Progenitor cell of endocrine pancreas (in vitro differentiated cells): ENCODE measurements at regions not wholly inside any gene's neighbourhood (a gene's known extent, or its start where the extent isn't known, plus 50 kb on each side); places are given as distances from the start of the nearest gene placed in this dataset.
"Not testable (repeated sequence)": the region's sequence is repeated elsewhere in the genome, so short reads cannot be mapped to it uniquely, and the experiment has no call there.

ENCODE experiments used
- DNase-seq: peaks from one replicate; pipeline ENCODE4 v3.0.0; 2021; ENCODE audit warnings: low spot score; ENCODE audit not compliant: unreplicated experiment
- H3K27ac Mint-ChIP-seq: 2 replicates; pipeline ENCODE4 v1.8.0; 2021; ENCODE audit warnings: mild to moderate bottlenecking, moderate library complexity, mixed read lengths
- H3K27me3 Mint-ChIP-seq: 2 replicates; pipeline ENCODE4 v1.8.0; 2021; ENCODE audit warnings: mixed read lengths
- H3K36me3 Mint-ChIP-seq: 2 replicates; pipeline ENCODE4 v1.8.0; 2022; ENCODE audit warnings: mixed read lengths; ENCODE audit not compliant: insufficient read depth
- H3K4me1 Mint-ChIP-seq: 2 replicates; pipeline ENCODE4 v1.8.0; 2021; ENCODE audit warnings: low read depth, mixed read lengths
- H3K4me3 Mint-ChIP-seq: 2 replicates; pipeline ENCODE4 v1.8.0; 2021; ENCODE audit warnings: low read depth, mild to moderate bottlenecking, moderate library complexity, mixed read lengths
- H3K9me3 Mint-ChIP-seq: 2 replicates; pipeline ENCODE4 v1.8.0; 2021; ENCODE audit warnings: low read depth, mixed read lengths
- CTCF ChIP-seq: fragments of 200-600 bp; sonication (generic); IDR thresholded peaks from one replicate; pipeline ENCODE4 v1.5.0; 2021; ENCODE audit warnings: antibody characterized with exemption, mild to moderate bottlenecking; ENCODE audit not compliant: unreplicated experiment

DNA sequence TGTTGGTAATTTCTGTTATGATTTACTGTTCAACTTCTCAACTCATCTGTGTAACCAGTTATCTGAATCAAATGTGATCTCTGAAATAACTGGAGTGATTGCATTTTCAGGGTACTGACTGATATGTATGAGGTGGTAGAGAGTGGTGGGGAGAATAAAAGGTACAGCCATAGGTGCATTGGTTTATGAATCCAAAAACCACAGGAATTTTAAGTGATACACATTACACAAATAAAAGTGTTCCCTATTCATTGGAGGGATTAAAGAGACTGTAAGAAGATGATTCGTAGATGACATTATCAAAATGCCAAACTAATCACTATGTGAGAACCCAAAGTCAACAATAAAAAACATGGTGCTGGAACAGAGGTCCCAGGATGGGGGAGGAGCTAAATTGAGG lies 158.7 kb upstream of the RSPO3 start:
- Mint-ChIP-seq H3K36me3 (no peaks in the 10 kb centered on the region), H3K27ac (peak overlapping the region; percentile 37), H3K4me3 (no peak overlapping the region), H3K27me3 (peaks cover 14% of the 10 kb centered on the region), H3K9me3 (no peaks in the 10 kb centered on the region), H3K4me1 (peaks cover 39% of the 10 kb centered on the region)
- TF ChIP-seq CTCF = no peak
- DNase-seq = no peak

DNA sequence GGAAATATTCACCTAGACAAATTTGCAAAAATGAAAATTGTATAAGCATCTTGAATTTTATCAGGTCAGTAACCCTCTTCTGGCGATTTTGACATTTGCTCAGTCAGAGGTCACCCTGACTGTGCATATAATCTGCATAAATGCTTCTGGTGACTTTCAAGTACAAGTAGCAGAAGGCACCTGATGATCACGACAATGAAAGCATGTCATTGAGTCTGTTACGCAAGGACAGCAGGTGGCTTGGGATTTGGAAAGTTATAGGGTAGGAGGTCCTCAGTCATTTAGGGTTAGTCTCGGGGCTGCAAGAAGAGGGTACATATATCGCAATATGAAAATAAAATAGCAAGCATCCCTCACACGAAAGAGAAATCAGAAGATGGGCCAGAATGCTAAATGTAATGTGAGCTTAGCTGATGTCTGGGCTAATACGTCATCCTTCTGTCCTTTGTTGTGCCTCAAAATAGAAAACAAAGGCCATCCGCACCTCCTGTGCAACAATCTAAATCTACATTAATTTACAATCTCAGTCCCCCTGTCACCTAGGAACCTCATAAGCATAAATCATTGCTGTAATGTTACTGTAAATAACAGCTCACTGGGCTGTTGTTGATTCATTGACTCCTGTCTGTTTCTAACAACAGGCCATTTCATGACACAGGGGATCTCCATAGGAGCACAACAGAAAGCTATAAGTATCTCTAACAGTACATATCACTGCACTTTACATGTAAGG lies 155.2 kb upstream of the RSPO3 start:
- Mint-ChIP-seq H3K27ac (no peak overlapping the region), H3K4me1 (peaks cover 20% of the 10 kb centered on the region), H3K36me3 (no peaks in the 10 kb centered on the region), H3K9me3 (no peaks in the 10 kb centered on the region), H3K4me3 (no peak overlapping the region), H3K27me3 (peaks cover 36% of the 10 kb centered on the region)
- no peak for TF ChIP-seq CTCF
- no peak for DNase-seq

DNA sequence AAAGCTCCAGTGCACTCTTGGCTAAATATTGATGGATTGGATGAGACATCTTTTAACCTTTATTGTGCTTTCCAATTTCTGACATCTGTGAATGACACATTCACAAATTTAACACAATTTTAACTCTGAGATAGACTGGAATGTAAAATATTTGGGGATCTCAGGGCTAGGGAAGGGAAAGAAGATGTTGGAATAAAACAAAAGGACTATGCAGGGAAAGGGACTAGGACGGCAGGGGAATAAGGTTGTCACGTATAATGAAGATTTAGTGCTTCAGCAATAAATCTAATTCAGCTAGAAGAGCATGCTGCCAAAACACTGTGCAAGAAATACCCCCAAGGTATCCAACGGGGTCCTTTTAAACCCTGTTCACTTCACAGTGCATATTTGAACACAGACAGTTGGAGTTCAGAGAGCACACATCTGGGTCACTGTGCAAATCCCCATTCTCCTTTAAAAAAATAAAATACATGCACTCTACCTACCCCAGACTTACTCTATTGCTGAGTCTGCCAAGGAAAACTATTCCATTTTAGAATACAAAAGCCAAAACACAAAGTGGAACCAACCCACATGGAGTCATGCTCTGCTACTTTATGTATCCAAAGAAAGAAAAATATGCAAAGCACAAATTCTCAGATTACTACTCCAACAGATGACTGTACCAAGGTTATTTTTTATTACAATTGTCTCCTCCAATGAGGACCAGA lies 151.0 kb upstream of the RSPO3 start:
- H3K27me3 Mint-ChIP-seq = peaks cover 39% of the 10 kb centered on the region
- no peaks in the 10 kb centered on the region for H3K9me3 Mint-ChIP-seq
- no peak for TF ChIP-seq CTCF
- H3K4me1 Mint-ChIP-seq = peaks cover 5% of the 10 kb centered on the region
- no peak for DNase-seq
- no peak overlapping the region for H3K4me3 Mint-ChIP-seq
- no peaks in the 10 kb centered on the region for H3K36me3 Mint-ChIP-seq
- no peak overlapping the region for H3K27ac Mint-ChIP-seq

DNA sequence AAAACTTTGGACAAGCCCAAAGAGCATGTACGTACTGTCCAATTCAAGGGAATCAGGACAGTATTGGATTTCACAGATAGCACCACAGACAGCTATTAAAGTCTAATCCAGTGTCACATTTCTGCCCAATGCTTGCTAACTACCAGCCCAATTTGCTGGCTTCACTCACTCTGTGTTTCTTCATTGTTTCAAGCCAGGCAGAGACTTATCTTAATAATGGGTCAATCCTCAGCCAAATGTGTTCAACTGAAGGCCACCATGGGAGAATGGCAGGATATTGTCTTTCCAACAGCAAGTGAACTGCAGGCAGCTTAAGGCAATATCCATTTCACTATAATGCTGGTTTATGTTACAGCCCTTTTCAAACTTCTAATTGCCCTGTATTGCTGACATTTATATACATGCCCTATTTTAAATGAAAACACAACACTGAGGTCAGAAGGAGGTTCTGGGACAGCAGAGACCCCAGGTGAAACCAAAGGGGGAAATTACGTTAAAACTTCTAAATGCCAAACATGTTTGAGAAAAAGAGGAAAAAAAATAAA lies 142.1 kb upstream of the RSPO3 start:
- Mint-ChIP-seq H3K27ac (no peak overlapping the region), H3K9me3 (no peaks in the 10 kb centered on the region), H3K27me3 (peaks cover 33% of the 10 kb centered on the region), H3K4me3 (no peak overlapping the region), H3K36me3 (no peaks in the 10 kb centered on the region), H3K4me1 (peaks cover 15% of the 10 kb centered on the region)
- DNase-seq = no peak
- no peak for TF ChIP-seq CTCF

DNA sequence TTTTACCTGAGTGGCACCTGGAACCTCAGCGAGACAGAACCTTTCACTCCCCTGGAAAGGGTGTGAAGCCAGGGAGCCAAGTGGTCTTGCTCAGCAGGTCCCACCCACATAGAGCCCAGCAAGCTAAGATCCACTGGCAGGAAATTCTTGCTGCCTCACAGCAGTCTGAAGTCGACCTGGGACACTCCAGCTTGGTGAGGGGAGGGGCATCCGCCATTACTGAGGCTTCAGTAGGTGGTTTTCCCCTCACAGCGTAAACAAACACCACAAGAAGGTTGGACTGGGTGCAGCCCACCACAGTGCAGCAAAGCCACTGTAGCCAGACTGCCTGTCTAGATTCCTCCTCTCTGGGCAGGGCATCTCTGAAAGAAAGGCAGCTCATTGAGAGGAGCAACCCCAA lies 134.7 kb upstream of the RSPO3 start:
- no peak overlapping the region for H3K4me3 Mint-ChIP-seq
- H3K4me1 Mint-ChIP-seq = no peaks in the 10 kb centered on the region
- H3K27ac Mint-ChIP-seq = no peak overlapping the region
- peaks cover 9% of the 10 kb centered on the region for H3K9me3 Mint-ChIP-seq
- no peak for TF ChIP-seq CTCF
- no peak for DNase-seq
- peaks cover 12% of the 10 kb centered on the region for H3K27me3 Mint-ChIP-seq
- H3K36me3 Mint-ChIP-seq = no peaks in the 10 kb centered on the region

DNA sequence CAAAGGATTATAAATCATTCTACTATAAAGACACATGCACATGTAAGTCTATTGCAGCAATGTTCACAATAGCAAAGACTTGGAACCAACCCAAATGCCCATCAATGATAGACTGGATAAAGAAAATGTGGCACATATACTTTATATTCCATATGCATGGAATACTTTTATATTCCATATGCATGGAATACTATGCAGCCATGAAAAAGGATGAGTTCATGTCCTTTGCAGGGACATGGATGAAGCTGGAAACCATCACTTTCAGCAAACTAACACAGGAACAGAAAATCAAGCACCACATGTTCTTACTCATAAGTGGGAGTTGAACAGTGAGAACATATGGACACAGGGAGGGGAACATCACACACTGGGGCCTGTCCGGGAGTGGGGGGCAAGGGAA lies 130.3 kb upstream of the RSPO3 start:
- H3K4me3 Mint-ChIP-seq, H3K36me3 Mint-ChIP-seq, DNase-seq, H3K27ac Mint-ChIP-seq, H3K9me3 Mint-ChIP-seq, H3K4me1 Mint-ChIP-seq: not testable (repeated sequence)
- peaks cover 11% of the 10 kb centered on the region for H3K27me3 Mint-ChIP-seq
